ENCODE measurements at regions not wholly inside any gene's neighbourhood (a gene's known extent, or its start where the extent isn't known, plus 50 kb on each side); places are given as distances from the start of the nearest gene placed in this dataset.
"Not testable (repeated sequence)": the region's sequence is repeated elsewhere in the genome, so short reads cannot be mapped to it uniquely, and the experiment has no call there.

- DNase-seq (ENCODE audit: low read depth): no peak
- H3K4me3 ChIP-seq (ENCODE audit: low read length): no peak overlapping the region
- TF ChIP-seq CTCF (conservative IDR thresholded peaks at IDR 0.05; ENCODE audit: low read length): no peak
Observed at GRCh38 chr4:84221704-84222103, 277.4 kb downstream of the NKX6-1 start.

GRCh38 chr4:84220990-84221389 is 278.1 kb downstream of the NKX6-1 start:
- no peak for TF ChIP-seq CTCF (conservative IDR thresholded peaks at IDR 0.05; ENCODE audit: low read length)
- no peak overlapping the region for H3K4me3 ChIP-seq (ENCODE audit: low read length)
- no peak for DNase-seq (ENCODE audit: low read depth)

GRCh38 chr4:84219656-84220055 is 279.4 kb downstream of the NKX6-1 start:
- TF ChIP-seq CTCF (conservative IDR thresholded peaks at IDR 0.05; ENCODE audit: low read length): no peak
- no peak for DNase-seq (ENCODE audit: low read depth)
- no peak overlapping the region for H3K4me3 ChIP-seq (ENCODE audit: low read length)

GRCh38 chr4:84218031-84218430 is 281.1 kb downstream of the NKX6-1 start:
- DNase-seq (ENCODE audit: low read depth): no peak
- TF ChIP-seq CTCF (conservative IDR thresholded peaks at IDR 0.05; ENCODE audit: low read length): no peak
- no peak overlapping the region for H3K4me3 ChIP-seq (ENCODE audit: low read length)

GRCh38 chr4:84215217-84215616 is 283.9 kb downstream of the NKX6-1 start:
- no peak for TF ChIP-seq CTCF (conservative IDR thresholded peaks at IDR 0.05; ENCODE audit: low read length)
- H3K4me3 ChIP-seq (ENCODE audit: low read length): no peak overlapping the region
- no peak for DNase-seq (ENCODE audit: low read depth)

GRCh38 chr4:84206226-84206625 is 292.9 kb downstream of the NKX6-1 start:
- H3K4me3 ChIP-seq (ENCODE audit: low read length); DNase-seq (ENCODE audit: low read depth): not testable (repeated sequence)

GRCh38 chr4:84189144-84189543 is 309.9 kb downstream of the NKX6-1 start:
- no peak for DNase-seq (ENCODE audit: low read depth)
- no peak for TF ChIP-seq CTCF (conservative IDR thresholded peaks at IDR 0.05; ENCODE audit: low read length)
- no peak overlapping the region for H3K4me3 ChIP-seq (ENCODE audit: low read length)

- no peak overlapping the region for H3K4me3 ChIP-seq (ENCODE audit: low read length)
- no peak for TF ChIP-seq CTCF (conservative IDR thresholded peaks at IDR 0.05; ENCODE audit: low read length)
- DNase-seq (ENCODE audit: low read depth): no peak
Observed at GRCh38 chr4:84179409-84179808, 319.7 kb downstream of the NKX6-1 start.
